Tibial nerve (tissue), 4 donors: ENCODE measurements at regions not wholly inside any gene's neighbourhood (a gene's known extent, or its start where the extent isn't known, plus 50 kb on each side); places are given as distances from the start of the nearest gene placed in this dataset.

ENCODE experiments used
- DNase-seq, 2 donors: peaks; one replicate each; pipeline ENCODE4 v3.0.0-alpha.2; 2019; ENCODE audit warnings: low spot score in 2 of 2
- H3K27ac ChIP-seq, 4 donors: fragments of 200-600 bp; sonication (generic) in 3 of 4; one replicate each; pipeline ENCODE4 v1.5.1; 2017 to 2019; ENCODE audit warnings: mild to moderate bottlenecking in 1 of 4
- H3K27me3 ChIP-seq, 2 donors: fragments of 200-600 bp; sonication (generic) in 1 of 2; one replicate each; pipeline versions ENCODE4 v1.5.1 to v1.6.0; 2017 to 2019
- H3K36me3 ChIP-seq, 3 donors: fragments of 200-600 bp; sonication (generic); one replicate each; pipeline ENCODE4 v1.5.1; 2018 to 2019
- H3K4me1 ChIP-seq, 4 donors: fragments of 200-600 bp; sonication (generic) in 3 of 4; one replicate each; pipeline ENCODE4 v1.5.1; 2017 to 2019
- H3K4me3 ChIP-seq, 4 donors: fragments of 200-600 bp; sonication (generic) in 3 of 4; one replicate each; pipeline ENCODE4 v1.5.1; 2017 to 2019; ENCODE audit warnings: mild to moderate bottlenecking in 1 of 4, moderate library complexity in 1 of 4
- H3K9me3 ChIP-seq, 4 donors: fragments of 200-600 bp; sonication (generic) in 3 of 4; one replicate each; pipeline ENCODE4 v1.5.1; 2017 to 2019
- CTCF ChIP-seq, 5 experiments: fragments of 200-600 bp in 3 of 5; fragments of 450-650 bp in 2 of 5; sonication (generic) in 3 of 5; IDR thresholded peaks; one replicate each; pipeline ENCODE4 v1.5.1; 2016 to 2019; ENCODE audit warnings: antibody characterized with exemption in 5 of 5, mild to moderate bottlenecking in 3 of 5, moderate library complexity in 2 of 5
- EP300 ChIP-seq, 2 donors: sonication (generic); formaldehyde crosslinking; IDR thresholded peaks; one replicate each; pipeline ENCODE4 v1.6.1; 2017; ENCODE audit warnings: antibody characterized with exemption in 2 of 2, mild to moderate bottlenecking in 1 of 2
- POLR2A ChIP-seq, 2 donors: fragments of 450-650 bp; IDR thresholded peaks; one replicate each; pipeline ENCODE4 v1.6.1; 2017; ENCODE audit warnings: antibody characterized with exemption in 2 of 2, mild to moderate bottlenecking in 2 of 2, moderate library complexity in 2 of 2
- WGBS, 2 donors: methylation state at CpG; one replicate each; pipeline ENCODE4 v1.1.5; 2018; 5-methylcytosine and 5-hydroxymethylcytosine counted together

DNA sequence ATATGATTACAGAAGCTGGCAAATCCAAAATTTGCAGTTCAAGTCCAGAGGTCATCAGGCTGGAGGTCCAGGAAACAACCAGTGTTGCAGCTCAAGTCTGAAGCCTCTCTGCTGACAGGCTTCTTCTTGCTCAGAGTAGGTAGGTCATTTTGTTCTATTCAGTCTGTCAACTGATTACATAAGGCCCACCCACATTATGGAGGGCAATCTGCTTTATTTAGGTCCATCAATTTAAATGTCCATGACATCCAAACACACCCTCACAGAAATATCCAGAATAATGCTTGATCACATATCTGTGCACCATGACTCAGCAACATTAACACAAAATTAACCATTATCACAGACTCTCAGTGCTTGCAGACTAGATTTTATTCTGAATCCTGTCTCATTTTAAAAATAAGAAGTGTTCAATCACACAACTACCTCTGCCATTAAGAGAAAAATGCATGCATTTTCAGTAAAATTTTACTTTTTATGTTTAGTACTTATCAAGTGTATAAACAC lies 759.2 kb upstream of the ADGRB3 start:
- H3K4me1 ChIP-seq = no peaks in the 10 kb centered on the region
- no peak for DNase-seq
- H3K27ac ChIP-seq = no peak overlapping the region
- no peak for TF ChIP-seq EP300 (IDR thresholded peaks at IDR 0.05)
- TF ChIP-seq POLR2A (IDR thresholded peaks at IDR 0.05) = no peak
- TF ChIP-seq CTCF (IDR thresholded peaks at IDR 0.05) = no peak
- H3K36me3 ChIP-seq = no peaks in the 10 kb centered on the region
- H3K27me3 ChIP-seq = no peaks in the 10 kb centered on the region
- H3K9me3 ChIP-seq = peaks cover 0 to 7% (median 0%) of the 10 kb centered on the region in 4 donors
- no peak overlapping the region for H3K4me3 ChIP-seq

- Histone ChIP-seq H3K4me3 (no peak overlapping the region), H3K27ac (no peak overlapping the region), H3K27me3 (no peaks in the 10 kb centered on the region), H3K9me3 (no peaks in the 10 kb centered on the region), H3K4me1 (no peaks in the 10 kb centered on the region), H3K36me3 (no peaks in the 10 kb centered on the region)
- DNase-seq = no peak
- TF ChIP-seq CTCF (IDR thresholded peaks at IDR 0.05) (no peak), POLR2A (IDR thresholded peaks at IDR 0.05) (no peak), EP300 (IDR thresholded peaks at IDR 0.05) (no peak)
Observed at GRCh38 chr6:67870321-67870720, 764.8 kb upstream of the ADGRB3 start.

DNA sequence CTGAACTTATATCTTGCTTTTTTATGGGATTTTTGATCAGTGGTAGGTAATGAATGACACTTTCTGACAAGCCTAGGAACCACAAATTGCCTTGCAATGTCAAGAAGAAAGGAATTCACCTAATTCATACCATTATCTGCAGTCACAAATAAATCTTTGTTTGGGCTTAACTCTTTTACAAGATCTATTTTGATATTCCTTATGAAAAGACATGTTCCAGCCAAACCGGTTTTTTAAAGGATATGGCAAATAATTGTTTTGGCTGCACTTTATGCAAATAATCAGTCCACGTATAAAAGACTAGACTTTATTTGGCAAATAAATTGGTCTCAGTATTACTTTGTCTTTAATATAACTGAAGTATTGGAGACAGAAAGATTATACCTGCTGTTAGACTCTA lies 771.7 kb upstream of the ADGRB3 start:
- Histone ChIP-seq H3K36me3 (no peaks in the 10 kb centered on the region), H3K4me3 (no peak overlapping the region), H3K4me1 (no peaks in the 10 kb centered on the region), H3K27ac (no peak overlapping the region), H3K9me3 (no peaks in the 10 kb centered on the region), H3K27me3 (no peaks in the 10 kb centered on the region)
- no peak for TF ChIP-seq EP300 (IDR thresholded peaks at IDR 0.05)
- no peak for TF ChIP-seq CTCF (IDR thresholded peaks at IDR 0.05)
- TF ChIP-seq POLR2A (IDR thresholded peaks at IDR 0.05) = no peak
- 58 to 65% methylated on average over 2 of the region's 2 CpGs for WGBS, 2 donors
- no peak for DNase-seq

DNA sequence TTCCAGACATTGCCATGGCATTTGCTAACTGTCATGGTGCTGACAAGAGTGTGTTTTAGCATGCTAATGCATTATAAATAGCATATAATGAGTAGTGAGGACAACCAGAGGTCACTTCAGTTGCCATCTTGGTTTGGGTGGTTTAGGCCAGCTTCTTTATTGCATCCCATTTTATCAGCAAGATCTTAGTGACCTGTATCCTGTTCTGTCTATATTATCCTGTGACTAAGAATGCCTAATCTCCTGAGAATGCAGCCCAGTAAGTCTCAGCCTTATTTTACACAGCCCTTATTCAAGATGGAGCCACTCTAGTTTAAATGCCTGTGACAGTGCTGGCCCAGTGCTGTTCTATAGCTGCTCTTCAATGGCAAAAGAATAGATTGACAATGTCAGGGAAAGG lies 781.0 kb upstream of the ADGRB3 start:
- H3K4me1 ChIP-seq = no peaks in the 10 kb centered on the region
- no peak overlapping the region for H3K27ac ChIP-seq
- no peaks in the 10 kb centered on the region for H3K9me3 ChIP-seq
- H3K4me3 ChIP-seq = no peak overlapping the region
- H3K36me3 ChIP-seq = no peaks in the 10 kb centered on the region
- DNase-seq = no peak
- TF ChIP-seq EP300 (IDR thresholded peaks at IDR 0.05) (no peak), CTCF (IDR thresholded peaks at IDR 0.05) (no peak), POLR2A (IDR thresholded peaks at IDR 0.05) (no peak)
- H3K27me3 ChIP-seq = no peaks in the 10 kb centered on the region

- Histone ChIP-seq H3K27ac (no peak overlapping the region), H3K4me1 (no peaks in the 10 kb centered on the region), H3K36me3 (no peaks in the 10 kb centered on the region), H3K27me3 (no peaks in the 10 kb centered on the region), H3K4me3 (no peak overlapping the region), H3K9me3 (peaks cover 0 to 16% (median 0%) of the 10 kb centered on the region in 4 donors)
- DNase-seq = no peak
- TF ChIP-seq POLR2A (IDR thresholded peaks at IDR 0.05) (no peak), CTCF (IDR thresholded peaks at IDR 0.05) (no peak), EP300 (IDR thresholded peaks at IDR 0.05) (no peak)
- 94 to 95% methylated on average over 2 of the region's 2 CpGs for WGBS, 2 donors
Observed at GRCh38 chr6:67839818-67840217, 795.3 kb upstream of the ADGRB3 start.
